ENCODE measurements at regions not wholly inside any gene's neighbourhood (a gene's known extent, or its start where the extent isn't known, plus 50 kb on each side); places are given as distances from the start of the nearest gene placed in this dataset.

GRCh38 chr2:215601526-215601925, 165.7 kb upstream of the FN1 start:
- no peaks in the 10 kb centered on the region for H3K4me1 ChIP-seq (ENCODE audit: insufficient read depth, low read length, severe bottlenecking)
- no peak overlapping the region for H3K4me2 ChIP-seq (ENCODE audit: low read length)
- H4K20me1 ChIP-seq (ENCODE audit: insufficient read depth, low read length), result no peaks in the 10 kb centered on the region
- no peaks in the 10 kb centered on the region for H3K36me3 ChIP-seq (ENCODE audit: insufficient read depth, low read length)
- no peaks in the 10 kb centered on the region for H3K9me2 ChIP-seq (ENCODE audit: low read depth, low read length)
- H3F3A ChIP-seq (ENCODE audit: insufficient read depth, low read length), result no peaks in the 10 kb centered on the region
- H3K27ac ChIP-seq (ENCODE audit: low read depth, low read length, poor library complexity, severe bottlenecking), result no peak overlapping the region
- H3K9ac ChIP-seq (ENCODE audit: low read length), result no peak overlapping the region
- H3K4me3 ChIP-seq (ENCODE audit: low read depth, low read length, poor library complexity, severe bottlenecking), result no peak overlapping the region
- H3K9me3 ChIP-seq (ENCODE audit: low read length), result no peaks in the 10 kb centered on the region
- TF ChIP-seq EZH2 (IDR thresholded peaks at IDR 0.05; ENCODE audit: borderline replicate concordance, low read length), result no peak
- no peak for TF ChIP-seq CTCF (IDR thresholded peaks at IDR 0.05; ENCODE audit: low read length)
- H2AFZ ChIP-seq (ENCODE audit: low read length), result no peak overlapping the region
- no peaks in the 10 kb centered on the region for H3K79me2 ChIP-seq (ENCODE audit: insufficient read depth, low read length)
- no peaks in the 10 kb centered on the region for H3K27me3 ChIP-seq (ENCODE audit: insufficient read depth, low read length)

- no peaks in the 10 kb centered on the region for H3K4me1 ChIP-seq (ENCODE audit: insufficient read depth, low read length, severe bottlenecking)
These were observed 162.6 kb upstream of the FN1 start for GRCh38 chr2:215598376-215598975.

GRCh38 chr2:215597577-215597976, 161.7 kb upstream of the FN1 start:
- Histone ChIP-seq H3K36me3 (ENCODE audit: insufficient read depth, low read length) (no peaks in the 10 kb centered on the region), H3K9me2 (ENCODE audit: low read depth, low read length) (no peaks in the 10 kb centered on the region), H3K4me2 (ENCODE audit: low read length) (no peak overlapping the region), H3K9me3 (ENCODE audit: low read length) (no peaks in the 10 kb centered on the region), H3F3A (ENCODE audit: insufficient read depth, low read length) (no peaks in the 10 kb centered on the region), H3K4me3 (ENCODE audit: low read depth, low read length, poor library complexity, severe bottlenecking) (no peak overlapping the region), H2AFZ (ENCODE audit: low read length) (no peak overlapping the region), H3K79me2 (ENCODE audit: insufficient read depth, low read length) (no peaks in the 10 kb centered on the region), H3K27me3 (ENCODE audit: insufficient read depth, low read length) (no peaks in the 10 kb centered on the region), H3K9ac (ENCODE audit: low read length) (no peak overlapping the region), H3K27ac (ENCODE audit: low read depth, low read length, poor library complexity, severe bottlenecking) (no peak overlapping the region), H3K4me1 (ENCODE audit: insufficient read depth, low read length, severe bottlenecking) (no peaks in the 10 kb centered on the region), H4K20me1 (ENCODE audit: insufficient read depth, low read length) (no peaks in the 10 kb centered on the region)
- TF ChIP-seq CTCF (IDR thresholded peaks at IDR 0.05; ENCODE audit: low read length) (no peak), EZH2 (IDR thresholded peaks at IDR 0.05; ENCODE audit: borderline replicate concordance, low read length) (no peak)

More at GRCh38 chr2:215598376-215598975, 162.6 kb upstream of the FN1 start:
- H3K27ac ChIP-seq (ENCODE audit: low read depth, low read length, poor library complexity, severe bottlenecking), result no peak overlapping the region
- H3K4me2 ChIP-seq (ENCODE audit: low read length), result no peak overlapping the region
- no peaks in the 10 kb centered on the region for H3K79me2 ChIP-seq (ENCODE audit: insufficient read depth, low read length)
- H3F3A ChIP-seq (ENCODE audit: insufficient read depth, low read length), result no peaks in the 10 kb centered on the region
- no peaks in the 10 kb centered on the region for H3K9me2 ChIP-seq (ENCODE audit: low read depth, low read length)
- H3K9ac ChIP-seq (ENCODE audit: low read length), result no peak overlapping the region
- H3K27me3 ChIP-seq (ENCODE audit: insufficient read depth, low read length), result no peaks in the 10 kb centered on the region
- H2AFZ ChIP-seq (ENCODE audit: low read length), result no peak overlapping the region
- H3K36me3 ChIP-seq (ENCODE audit: insufficient read depth, low read length), result no peaks in the 10 kb centered on the region
- TF ChIP-seq EZH2 (IDR thresholded peaks at IDR 0.05; ENCODE audit: borderline replicate concordance, low read length) (no peak), CTCF (IDR thresholded peaks at IDR 0.05; ENCODE audit: low read length) (no peak)
- H4K20me1 ChIP-seq (ENCODE audit: insufficient read depth, low read length), result no peaks in the 10 kb centered on the region
- no peak overlapping the region for H3K4me3 ChIP-seq (ENCODE audit: low read depth, low read length, poor library complexity, severe bottlenecking)
- H3K9me3 ChIP-seq (ENCODE audit: low read length), result no peaks in the 10 kb centered on the region
